Neuronal stem cell (in vitro differentiated cells): ENCODE measurements at regions not wholly inside any gene's neighbourhood (a gene's known extent, or its start where the extent isn't known, plus 50 kb on each side); places are given as distances from the start of the nearest gene placed in this dataset.

Experiments used
- DNase-seq: peaks from one replicate; pipeline ENCODE4 v3.0.0-alpha.2; 2013; ENCODE audit warnings: low spot score
- H2AFZ ChIP-seq: one replicate; pipeline ENCODE4 v1.6.1; 2013; ENCODE audit warnings: mild to moderate bottlenecking, low read length, inconsistent platforms
- H2AK5ac ChIP-seq: 2 replicates; pipeline ENCODE4 v1.6.1; 2013; ENCODE audit warnings: low read depth, mild to moderate bottlenecking, inconsistent platforms, low read length, moderate library complexity, mixed read lengths
- H2BK120ac ChIP-seq: 2 replicates; pipeline ENCODE4 v1.6.1; 2013; ENCODE audit warnings: low read depth, mild to moderate bottlenecking, inconsistent platforms, low read length, moderate library complexity, mixed read lengths
- H2BK12ac ChIP-seq: one replicate; pipeline ENCODE4 v1.6.1; 2013; ENCODE audit warnings: low read length, inconsistent platforms
- H2BK15ac ChIP-seq: 2 replicates; pipeline ENCODE4 v1.6.1; 2013; ENCODE audit warnings: mild to moderate bottlenecking, low read length, inconsistent platforms, mixed read lengths
- H2BK5ac ChIP-seq: one replicate; pipeline ENCODE4 v1.6.1; 2013; ENCODE audit warnings: inconsistent platforms, mild to moderate bottlenecking, low read length, moderate library complexity
- H3K14ac ChIP-seq: one replicate; pipeline ENCODE4 v1.6.1; 2013; ENCODE audit warnings: low read length, inconsistent platforms
- H3K18ac ChIP-seq: 2 replicates; pipeline ENCODE4 v1.6.1; 2013; ENCODE audit warnings: low read length, inconsistent platforms
- H3K23ac ChIP-seq: 2 replicates; pipeline ENCODE4 v1.6.1; 2013; ENCODE audit warnings: low read depth, mild to moderate bottlenecking, mixed read lengths, low read length, inconsistent platforms; ENCODE audit not compliant: poor library complexity
- H3K27ac ChIP-seq: replicated peaks from 3 replicates; pipeline ENCODE4 v1.5.1; 2013; ENCODE audit warnings: low read length, inconsistent platforms
- H3K27me3 ChIP-seq, 3 experiments: 2 replicates each; pipeline ENCODE4 v1.6.1; 2013; ENCODE audit warnings: low read length in 3 of 3, mild to moderate bottlenecking in 2 of 3, inconsistent platforms in 1 of 3, low read depth in 1 of 3, mixed read lengths in 1 of 3, moderate library complexity in 1 of 3; ENCODE audit not compliant: control insufficient read depth in 3 of 3, insufficient read depth in 3 of 3
- H3K36me3 ChIP-seq, 2 donors: replicated peaks in 1 of 2; 2 replicates each; pipeline ENCODE4 v1.6.1; 2013; ENCODE audit warnings: low read length in 2 of 2; ENCODE audit not compliant: control insufficient read depth in 2 of 2, insufficient read depth in 2 of 2
- H3K4ac ChIP-seq: 2 replicates; pipeline ENCODE4 v1.6.1; 2013; ENCODE audit warnings: inconsistent platforms, mild to moderate bottlenecking, low read length, moderate library complexity
- H3K4me1 ChIP-seq, 2 donors: 1 replicate in 1 of 2; 2 replicates in 1 of 2; pipeline ENCODE4 v1.6.1; 2013; ENCODE audit warnings: low read length in 2 of 2, low read depth in 1 of 2; ENCODE audit not compliant: control insufficient read depth in 2 of 2, insufficient read depth in 1 of 2
- H3K4me2 ChIP-seq: one replicate; pipeline ENCODE4 v1.6.1; 2013; ENCODE audit warnings: mild to moderate bottlenecking, low read length, inconsistent platforms; ENCODE audit not compliant: insufficient read depth, poor library complexity, severe bottlenecking
- H3K4me3 ChIP-seq, 2 donors: 2 replicates each; pipeline ENCODE4 v1.5.1; 2013; ENCODE audit warnings: low read length in 2 of 2, mild to moderate bottlenecking in 2 of 2, inconsistent platforms in 1 of 2, moderate library complexity in 1 of 2
- H3K79me1 ChIP-seq: one replicate; pipeline ENCODE4 v1.6.1; 2013; ENCODE audit warnings: low read depth, mild to moderate bottlenecking, inconsistent platforms, low read length, moderate library complexity
- H3K9ac ChIP-seq: one replicate; pipeline ENCODE4 v1.6.1; 2013; ENCODE audit warnings: mild to moderate bottlenecking, low read depth, low read length, inconsistent platforms; ENCODE audit not compliant: poor library complexity
- H3K9me3 ChIP-seq, 2 donors: replicated peaks in 1 of 2; 2 replicates each; pipeline versions ENCODE3 to v1.6.1; 2013; ENCODE audit warnings: low read length in 2 of 2, mild to moderate bottlenecking in 2 of 2, inconsistent platforms in 1 of 2, low read depth in 1 of 2, mixed read lengths in 1 of 2, moderate library complexity in 1 of 2; ENCODE audit not compliant: control insufficient read depth in 2 of 2, insufficient read depth in 1 of 2
- H4K8ac ChIP-seq: one replicate; pipeline ENCODE4 v1.6.1; 2013; ENCODE audit warnings: low read depth, mild to moderate bottlenecking, inconsistent platforms, low read length, moderate library complexity
- H4K91ac ChIP-seq: one replicate; pipeline ENCODE4 v1.6.1; 2013; ENCODE audit warnings: low read length, low read depth, mild to moderate bottlenecking, inconsistent platforms; ENCODE audit not compliant: poor library complexity
- WGBS, 2 donors: extraction: QIAGEN DNeasy Blood & Tissue Kit; methylation state at CpG; one replicate each; pipeline ENCODE4 v1.1.7; 2013; ENCODE audit warnings: missing lambda C conversion rate in 2 of 2, mixed read lengths in 1 of 2; ENCODE audit not compliant: insufficient read length in 2 of 2, insufficient replicate concordance in 1 of 2; ENCODE audit errors: extremely low coverage in 2 of 2; 5-methylcytosine and 5-hydroxymethylcytosine counted together

DNA sequence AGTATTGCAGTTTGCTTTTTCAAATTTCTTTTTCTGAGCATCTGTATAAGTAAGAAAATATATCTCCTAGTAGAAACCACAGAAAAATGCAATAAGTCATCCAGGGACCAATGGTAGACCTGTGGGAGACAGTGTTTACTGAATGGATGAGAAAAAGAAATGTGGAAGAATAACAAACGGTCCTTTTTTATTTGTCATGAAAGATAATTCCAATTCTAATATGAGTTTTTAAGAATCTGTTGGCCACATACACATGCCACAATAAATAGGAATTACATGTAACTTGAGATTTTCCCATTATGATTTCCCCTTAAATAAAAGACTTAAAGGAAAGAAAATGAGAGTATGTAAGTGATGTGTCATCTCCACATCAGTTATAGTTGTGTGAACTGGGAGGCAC is 107.7 kb upstream of the RAB27B start:
- H2BK15ac ChIP-seq: no peak overlapping the region
- H3K4me2 ChIP-seq: no peak overlapping the region
- H3K14ac ChIP-seq: no peak overlapping the region
- no peak overlapping the region for H3K18ac ChIP-seq
- H3K23ac ChIP-seq: no peak overlapping the region
- no peak overlapping the region for H2BK12ac ChIP-seq
- H3K27ac ChIP-seq: no peak overlapping the region
- no peak overlapping the region for H4K91ac ChIP-seq
- H2AK5ac ChIP-seq: no peak overlapping the region
- H3K4me3 ChIP-seq: no peak overlapping the region
- no peak for DNase-seq
- H3K4ac ChIP-seq: no peak overlapping the region
- H3K27me3 ChIP-seq: no peaks in the 10 kb centered on the region
- H3K9me3 ChIP-seq: no peaks in the 10 kb centered on the region
- no peak overlapping the region for H2BK120ac ChIP-seq
- H4K8ac ChIP-seq: no peak overlapping the region
- no peaks in the 10 kb centered on the region for H3K4me1 ChIP-seq
- no CpG with 5 or more reads among the region's 1 CpG for WGBS, 2 donors
- no peak overlapping the region for H3K9ac ChIP-seq
- no peak overlapping the region for H2AFZ ChIP-seq
- no peak overlapping the region for H2BK5ac ChIP-seq
- no peaks in the 10 kb centered on the region for H3K79me1 ChIP-seq
- no peaks in the 10 kb centered on the region for H3K36me3 ChIP-seq

DNA sequence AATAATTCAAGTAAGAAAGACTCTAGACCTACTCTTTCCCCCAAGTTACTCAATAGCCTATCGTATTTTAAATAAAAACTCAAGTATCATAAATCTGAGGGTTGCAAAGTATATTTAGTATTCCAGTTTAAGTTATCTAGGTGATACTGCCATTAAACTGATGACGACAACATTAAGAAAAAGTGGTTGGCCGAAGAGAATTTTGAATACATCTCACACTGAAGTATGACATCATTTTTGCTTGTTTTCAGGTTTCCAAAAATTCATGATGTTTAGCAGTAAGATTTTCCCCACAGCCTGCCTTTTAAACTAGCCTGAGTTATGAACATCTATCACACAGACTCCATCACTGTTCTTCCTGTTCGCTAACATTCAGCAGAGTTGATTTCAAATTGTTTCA is 102.1 kb upstream of the RAB27B start:
- H3K4me1 ChIP-seq: no peaks in the 10 kb centered on the region
- no peak overlapping the region for H3K14ac ChIP-seq
- no peak overlapping the region for H3K4ac ChIP-seq
- H2AK5ac ChIP-seq: no peak overlapping the region
- no peak overlapping the region for H2BK15ac ChIP-seq
- no peak overlapping the region for H2AFZ ChIP-seq
- no peak overlapping the region for H3K4me3 ChIP-seq
- H3K27ac ChIP-seq: no peak overlapping the region
- H3K79me1 ChIP-seq: no peaks in the 10 kb centered on the region
- no CpG with 5 or more reads among the region's 4 CpGs for WGBS, 2 donors
- no peak overlapping the region for H4K91ac ChIP-seq
- H4K8ac ChIP-seq: no peak overlapping the region
- H3K9ac ChIP-seq: no peak overlapping the region
- no peak overlapping the region for H3K23ac ChIP-seq
- no peak overlapping the region for H2BK5ac ChIP-seq
- H3K18ac ChIP-seq: no peak overlapping the region
- H3K9me3 ChIP-seq: no peaks in the 10 kb centered on the region
- H3K36me3 ChIP-seq: no peaks in the 10 kb centered on the region
- H2BK12ac ChIP-seq: no peak overlapping the region
- H3K4me2 ChIP-seq: no peak overlapping the region
- H3K27me3 ChIP-seq: no peaks in the 10 kb centered on the region
- DNase-seq: no peak
- H2BK120ac ChIP-seq: no peak overlapping the region

DNA sequence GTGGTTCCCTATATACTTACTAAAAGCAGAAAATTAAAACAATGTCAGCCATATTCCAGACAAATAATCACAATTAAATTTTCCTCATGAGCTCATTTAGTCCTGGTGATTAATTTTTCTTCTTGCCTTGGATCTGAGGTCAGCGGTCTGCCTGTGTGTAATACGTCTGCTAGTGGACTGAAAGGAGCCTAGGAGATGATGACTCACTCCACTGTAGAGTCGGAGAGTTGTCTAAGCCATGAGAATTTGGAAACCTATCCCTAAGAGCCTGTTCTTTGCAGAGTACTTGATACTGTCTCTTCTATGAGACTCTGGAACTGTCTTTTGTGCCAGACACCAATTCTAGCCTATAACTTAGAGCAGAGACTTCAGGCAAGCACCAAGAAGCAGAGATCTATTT is 94.2 kb upstream of the RAB27B start:
- Histone ChIP-seq H3K4me3 (no peak overlapping the region), H3K23ac (no peak overlapping the region), H4K91ac (no peak overlapping the region), H3K27ac (no peak overlapping the region), H3K9me3 (no peaks in the 10 kb centered on the region), H3K79me1 (no peaks in the 10 kb centered on the region), H2BK5ac (no peak overlapping the region), H2AFZ (no peak overlapping the region), H3K18ac (no peak overlapping the region), H3K4ac (no peak overlapping the region), H2BK120ac (no peak overlapping the region), H3K27me3 (no peaks in the 10 kb centered on the region), H3K4me2 (no peak overlapping the region), H2AK5ac (no peak overlapping the region), H2BK12ac (no peak overlapping the region), H3K14ac (no peak overlapping the region), H2BK15ac (no peak overlapping the region), H3K4me1 (no peaks in the 10 kb centered on the region), H3K9ac (no peak overlapping the region), H3K36me3 (no peaks in the 10 kb centered on the region), H4K8ac (no peak overlapping the region)
- DNase-seq: no peak
- no CpG with 5 or more reads among the region's 3 CpGs for WGBS, 2 donors

DNA sequence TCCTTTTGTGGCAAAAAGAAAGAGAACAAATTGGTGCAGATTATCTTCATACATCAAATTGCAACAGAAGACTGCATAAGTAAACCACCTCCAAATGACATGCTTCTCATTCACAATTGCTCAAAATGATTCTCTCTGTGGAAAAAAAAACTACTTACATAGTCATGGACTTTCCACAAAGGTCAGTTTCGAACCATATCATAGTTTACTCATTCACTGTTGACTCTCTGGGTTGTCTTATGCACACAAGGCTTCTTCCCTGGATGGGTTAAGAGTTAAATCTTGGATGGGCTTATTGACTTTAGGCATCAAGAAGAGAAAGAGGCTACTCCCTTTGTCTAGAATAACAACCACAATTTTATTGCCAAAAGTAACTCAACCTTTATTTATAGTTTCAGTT is 91.3 kb upstream of the RAB27B start:
- Histone ChIP-seq H3K36me3 (no peaks in the 10 kb centered on the region), H4K8ac (no peak overlapping the region), H3K9me3 (no peaks in the 10 kb centered on the region), H3K79me1 (no peaks in the 10 kb centered on the region), H3K18ac (no peak overlapping the region), H3K23ac (no peak overlapping the region), H3K14ac (no peak overlapping the region), H3K9ac (no peak overlapping the region), H3K4ac (no peak overlapping the region), H2BK5ac (no peak overlapping the region), H2BK15ac (no peak overlapping the region), H3K27me3 (no peaks in the 10 kb centered on the region), H4K91ac (no peak overlapping the region), H2BK120ac (no peak overlapping the region), H2BK12ac (no peak overlapping the region), H3K27ac (no peak overlapping the region), H3K4me1 (no peaks in the 10 kb centered on the region), H3K4me2 (no peak overlapping the region), H2AK5ac (no peak overlapping the region), H2AFZ (no peak overlapping the region), H3K4me3 (no peak overlapping the region)
- no CpG with 5 or more reads among the region's 1 CpG for WGBS, 2 donors
- DNase-seq: no peak
